HG03066 (cell line): ENCODE measurements at regions not wholly inside any gene's neighbourhood (a gene's known extent, or its start where the extent isn't known, plus 50 kb on each side); places are given as distances from the start of the nearest gene placed in this dataset.

Experiments used
- ATAC-seq: cut with Tn5 transposase; IDR thresholded peaks from one replicate; pipeline ENCODE4 v1.9.1; 2021; ENCODE audit warnings: low read depth; ENCODE audit not compliant: unreplicated experiment

DNA sequence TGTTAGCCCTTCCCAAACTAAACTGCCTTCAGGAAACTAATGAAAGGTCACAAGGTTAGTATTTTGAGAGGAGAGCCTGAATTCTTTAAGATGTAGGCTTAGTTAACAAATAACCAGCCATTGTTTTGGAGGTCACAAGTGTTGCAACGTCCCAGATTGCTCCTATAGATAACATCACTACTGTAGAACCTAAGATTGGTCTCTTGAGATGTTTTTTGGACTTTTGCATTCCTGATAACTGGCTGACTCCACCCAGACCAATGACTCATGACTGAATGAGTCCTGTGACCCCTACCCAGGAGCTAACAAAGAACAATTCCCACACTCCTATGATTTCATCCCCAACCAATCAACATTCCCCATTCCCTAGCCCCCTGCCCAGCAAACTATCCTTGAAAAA lies 178.8 kb downstream of the SCP2D1 start:
- no peak for ATAC-seq

DNA sequence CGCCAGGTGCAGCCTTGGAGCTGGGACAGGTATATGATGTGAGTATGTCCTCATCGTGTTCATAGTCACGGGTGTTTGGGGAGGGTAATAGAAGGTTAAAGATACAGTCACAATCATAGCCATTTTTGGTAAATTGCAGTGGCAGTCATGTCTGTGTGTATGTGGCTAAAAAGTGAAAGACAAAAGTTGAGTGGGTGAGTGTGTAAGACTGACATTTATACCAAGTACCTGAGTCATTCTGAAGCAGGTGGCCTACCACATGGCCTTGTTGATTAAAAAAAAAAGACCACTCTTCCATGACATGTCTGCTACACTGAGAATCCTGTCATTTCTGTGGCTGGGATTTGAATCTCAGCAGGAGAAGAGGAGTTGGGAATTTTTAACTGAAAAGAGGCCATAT lies 181.9 kb downstream of the SCP2D1 start:
- ATAC-seq = no peak

DNA sequence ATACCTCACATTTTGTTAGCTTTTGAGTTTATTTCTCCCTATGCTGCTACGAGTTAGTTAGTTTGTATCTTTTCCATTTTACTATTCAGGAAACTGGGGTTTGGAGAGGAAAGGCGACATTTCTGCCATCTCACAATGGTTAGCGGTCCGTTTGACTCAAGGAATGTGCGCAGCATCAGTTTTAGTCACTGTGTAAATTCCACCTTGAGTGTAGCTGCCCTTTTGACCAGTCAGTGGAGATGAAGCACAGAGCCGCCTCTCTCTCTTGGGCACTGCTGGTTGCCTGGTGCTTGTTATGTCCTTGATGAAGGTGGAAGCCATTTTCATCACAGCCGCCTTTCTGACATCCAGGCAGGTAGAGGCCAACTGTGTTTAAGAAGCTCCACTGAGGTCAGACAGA lies 185.5 kb downstream of the SCP2D1 start:
- ATAC-seq = no peak

DNA sequence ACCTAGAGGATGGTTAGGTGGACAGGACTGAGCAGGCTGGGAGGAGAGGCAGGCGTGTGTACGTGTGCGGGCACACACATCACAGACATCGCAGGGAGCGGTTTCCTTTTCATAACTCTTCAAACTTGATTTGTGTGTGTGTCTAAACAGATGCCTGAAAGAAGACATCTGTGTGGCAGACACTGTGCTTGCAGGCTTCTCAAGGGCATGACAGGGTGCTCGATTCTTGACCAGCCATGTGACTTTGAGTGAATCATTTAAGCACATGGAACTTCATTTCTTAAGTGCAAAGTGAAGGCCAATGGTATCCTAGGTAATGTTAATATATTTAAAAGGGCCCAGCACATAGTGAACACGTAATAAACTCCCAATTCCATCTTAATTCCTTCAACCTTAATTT lies 186.5 kb downstream of the SCP2D1 start:
- ATAC-seq = no peak

DNA sequence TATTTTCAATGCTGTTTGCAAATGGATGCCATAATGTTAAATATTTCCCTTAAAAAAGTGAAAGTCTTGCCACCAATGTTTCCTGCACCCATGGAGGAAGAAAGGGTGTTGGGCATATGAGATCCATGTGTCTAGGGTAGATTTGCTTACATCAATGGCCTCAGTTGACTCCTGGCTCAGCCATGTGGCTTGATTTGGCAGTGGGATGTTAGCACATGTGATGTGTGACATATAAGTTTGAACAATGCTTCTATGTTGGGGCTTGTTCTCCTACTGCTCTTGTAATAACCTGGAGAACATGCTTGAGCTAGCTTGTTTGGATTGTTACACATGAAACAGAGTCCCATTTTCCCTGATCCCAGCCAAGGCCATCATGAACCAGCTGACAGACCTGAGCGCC lies 187.6 kb downstream of the SCP2D1 start:
- ATAC-seq = no peak

DNA sequence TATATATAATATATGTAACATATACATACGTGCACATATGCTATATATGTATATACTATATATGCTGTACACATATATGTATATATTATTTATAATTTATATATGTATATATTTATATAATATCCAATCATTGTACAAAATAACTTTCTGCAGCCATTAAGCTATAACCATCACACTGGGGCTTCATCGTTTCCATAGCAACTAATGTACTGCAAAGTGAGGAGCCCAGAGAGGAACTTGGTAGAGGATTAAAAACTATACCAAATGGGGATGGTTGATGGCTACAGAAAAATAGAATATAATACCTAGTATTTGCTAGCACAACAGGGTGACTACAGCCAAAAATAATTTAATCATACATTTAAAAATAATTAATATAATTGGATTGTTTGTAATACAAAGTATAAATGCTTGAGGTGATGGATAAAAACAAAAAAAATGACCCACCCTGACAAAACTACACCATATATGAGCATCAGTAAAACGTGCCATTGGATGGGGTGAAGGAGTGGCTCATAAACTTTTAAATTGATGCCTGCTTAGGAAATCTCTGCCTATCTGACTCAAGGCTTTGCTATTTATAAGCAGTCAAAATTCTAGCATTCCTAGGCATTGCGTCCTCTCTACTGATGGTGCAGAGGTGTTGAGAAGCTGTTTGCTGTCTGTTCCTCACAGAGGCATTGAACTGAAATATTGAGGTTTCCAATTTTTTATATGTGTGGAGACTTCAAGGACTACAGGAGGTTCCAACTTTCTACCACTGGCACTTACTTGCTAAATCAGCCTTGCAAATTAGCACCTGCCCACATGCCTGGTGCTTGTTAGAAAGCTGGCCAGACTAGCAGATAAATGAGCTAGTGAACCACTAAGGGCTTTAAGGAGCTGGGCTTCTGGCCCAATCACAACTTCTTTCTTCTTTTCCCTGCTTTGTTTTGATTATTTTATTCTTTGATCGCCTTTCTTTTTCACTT lies 190.1 kb downstream of the SCP2D1 start:
- ATAC-seq = no peak

DNA sequence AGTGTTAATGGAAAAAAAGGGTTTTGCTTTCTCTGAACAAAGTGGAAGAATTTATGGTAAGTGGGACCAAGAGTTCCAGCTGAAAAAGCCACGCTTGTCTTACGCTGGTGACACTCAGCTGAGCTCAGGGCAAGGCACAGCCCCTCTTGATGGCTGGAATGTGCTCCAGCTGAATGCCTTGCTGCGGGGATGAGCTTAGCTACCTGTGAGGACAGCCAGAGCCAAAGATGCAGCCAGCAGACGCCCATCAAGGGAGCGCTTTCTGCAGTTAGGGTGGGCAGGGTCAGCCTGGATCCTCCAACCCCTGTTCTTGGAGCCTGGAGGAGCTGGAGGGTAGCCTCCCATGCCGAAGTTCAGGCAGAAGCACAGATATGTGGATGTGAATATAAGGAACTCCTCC lies 191.4 kb downstream of the SCP2D1 start:
- no peak for ATAC-seq

DNA sequence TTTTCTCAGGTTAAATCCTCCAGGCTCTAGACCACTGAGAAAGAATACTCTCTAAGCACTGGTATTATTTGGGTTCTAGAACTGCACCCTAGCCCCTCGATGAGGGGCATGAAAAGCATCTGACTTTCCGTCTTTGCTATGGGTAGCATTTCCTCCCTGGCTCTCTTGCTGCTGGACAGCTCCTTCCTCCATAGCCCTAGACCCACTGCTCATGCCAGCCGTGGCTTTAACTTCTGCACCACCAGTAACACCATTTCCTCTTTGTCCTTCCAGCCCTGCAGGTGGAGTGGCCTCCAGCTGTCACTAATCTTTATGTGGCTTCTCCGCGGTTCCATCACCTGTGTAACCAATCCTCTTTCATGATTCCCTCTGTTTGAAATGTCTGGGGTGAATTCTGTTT lies 194.9 kb downstream of the SCP2D1 start:
- ATAC-seq = no peak

DNA sequence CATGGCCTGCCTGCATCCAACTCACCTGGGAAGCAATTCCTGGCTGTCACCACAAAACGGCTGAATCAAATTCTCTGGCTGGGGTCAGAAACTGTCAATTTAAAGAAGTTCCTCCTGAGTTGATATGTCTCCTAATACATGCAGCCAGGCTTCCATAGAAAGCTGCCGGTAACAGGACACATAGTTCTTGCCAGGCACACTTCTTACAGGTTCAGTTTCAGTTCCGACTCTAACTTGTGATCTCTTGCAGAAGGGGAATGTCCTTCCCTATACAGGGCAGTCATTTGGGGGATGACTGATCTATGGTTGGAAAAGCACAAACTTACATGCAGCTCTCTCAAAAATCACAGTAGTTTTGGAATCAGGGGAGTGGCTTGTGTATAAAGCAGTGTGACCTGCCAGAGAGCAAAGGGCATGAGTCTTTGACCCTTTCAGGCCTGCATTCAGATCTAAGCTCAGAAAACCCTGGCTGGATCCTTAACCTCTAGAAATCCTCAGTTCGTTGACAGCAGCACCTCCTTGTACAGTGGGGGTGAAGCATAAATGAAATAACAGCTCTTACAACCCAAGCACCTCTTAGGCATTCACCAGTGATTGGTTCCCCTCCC lies 195.6 kb downstream of the SCP2D1 start:
- ATAC-seq = no peak

DNA sequence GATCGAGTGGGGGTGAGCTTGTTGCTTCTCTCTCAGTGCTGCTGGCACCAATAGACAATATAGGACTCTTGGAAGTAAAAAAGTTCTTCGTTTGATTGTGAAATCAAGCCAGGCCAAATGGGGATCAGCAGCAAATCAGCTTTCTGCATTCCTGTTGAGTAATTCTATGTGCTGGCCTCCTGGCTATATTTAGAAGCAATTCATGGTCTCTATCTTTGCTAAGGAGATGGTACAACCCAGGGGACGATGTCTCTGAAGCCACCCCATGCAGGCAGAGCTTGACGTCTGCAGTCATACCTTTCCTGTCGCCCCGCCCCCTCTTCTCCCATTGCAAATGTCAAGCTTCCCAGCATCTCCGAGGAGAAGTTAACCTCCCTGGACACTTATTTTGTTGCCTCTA lies 199.1 kb downstream of the SCP2D1 start:
- ATAC-seq = no peak

DNA sequence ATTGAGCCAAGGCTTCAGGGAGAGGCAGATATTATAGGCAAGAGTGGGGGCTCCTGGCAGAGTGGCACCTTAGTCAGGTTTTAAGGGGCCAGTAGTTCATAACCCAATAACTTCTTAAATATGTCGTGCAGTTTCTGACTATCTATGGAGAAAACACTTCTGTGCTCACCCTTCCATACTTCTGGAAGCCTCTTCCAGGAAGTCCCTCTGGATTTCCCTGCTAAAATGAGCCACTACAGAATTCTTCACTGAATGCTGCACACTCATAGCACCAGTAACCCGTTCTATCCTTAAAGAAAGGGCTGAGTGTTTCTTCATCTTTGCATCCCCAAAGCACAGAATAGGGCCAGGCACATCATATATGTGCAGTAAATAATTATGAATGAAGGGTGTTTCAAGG lies 198.5 kb upstream of the SLC24A3 start:
- ATAC-seq = no peak

DNA sequence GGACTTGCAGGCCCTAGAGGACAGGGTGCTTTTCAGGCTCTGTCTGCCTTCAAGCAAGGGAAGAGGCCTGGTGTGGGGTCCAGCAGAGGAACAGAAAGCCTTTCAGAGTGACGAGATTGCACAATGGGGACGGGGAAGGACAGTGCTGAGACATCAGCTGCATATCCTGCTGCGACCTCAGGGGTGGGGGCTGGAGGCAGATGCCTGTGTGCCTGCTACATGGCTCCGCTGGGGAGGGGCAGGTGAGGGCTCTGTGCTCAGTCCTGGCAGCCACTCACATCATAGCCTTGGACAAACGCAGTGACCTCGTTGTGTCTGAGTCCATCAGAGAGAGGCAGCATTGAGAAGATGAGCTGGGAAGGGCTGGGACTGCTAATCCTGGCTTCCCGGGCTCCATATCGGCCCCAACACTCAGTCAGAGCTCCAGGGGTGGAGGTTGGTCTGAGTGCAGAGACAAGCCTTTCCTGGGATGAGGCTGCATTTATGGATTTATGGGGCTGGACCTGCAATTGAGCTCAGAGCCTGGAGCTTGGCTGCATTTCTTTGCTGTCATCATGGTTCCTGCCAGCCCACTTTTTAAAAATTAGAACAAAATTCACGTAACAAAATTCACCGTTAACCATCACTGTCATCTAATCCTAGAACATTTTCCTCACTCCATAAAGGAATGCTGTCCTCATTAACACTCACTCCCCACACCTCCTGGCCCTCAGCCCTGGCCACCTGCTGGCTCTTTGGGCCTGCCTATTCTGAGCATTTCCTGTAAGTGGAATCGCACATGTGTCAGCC lies 196.9 kb upstream of the SLC24A3 start:
- ATAC-seq = no peak

DNA sequence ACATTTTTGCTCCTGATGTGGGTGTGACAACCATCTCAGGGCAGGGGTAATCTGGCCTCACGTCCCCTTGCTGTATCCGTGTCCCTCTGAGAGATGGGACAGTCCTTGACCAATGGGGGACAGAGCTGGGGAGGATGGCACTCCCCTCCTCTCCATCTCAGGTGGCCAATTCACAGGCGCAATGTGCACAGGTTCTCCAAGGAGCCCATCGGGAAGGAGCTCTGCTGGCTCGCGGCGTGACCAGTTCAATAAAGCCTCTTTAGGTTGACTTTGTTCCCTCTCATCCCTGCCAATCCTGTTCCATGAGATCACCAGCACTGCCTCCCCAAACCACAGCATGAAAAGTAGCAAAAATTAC lies 196.3 kb upstream of the SLC24A3 start:
- ATAC-seq = no peak

DNA sequence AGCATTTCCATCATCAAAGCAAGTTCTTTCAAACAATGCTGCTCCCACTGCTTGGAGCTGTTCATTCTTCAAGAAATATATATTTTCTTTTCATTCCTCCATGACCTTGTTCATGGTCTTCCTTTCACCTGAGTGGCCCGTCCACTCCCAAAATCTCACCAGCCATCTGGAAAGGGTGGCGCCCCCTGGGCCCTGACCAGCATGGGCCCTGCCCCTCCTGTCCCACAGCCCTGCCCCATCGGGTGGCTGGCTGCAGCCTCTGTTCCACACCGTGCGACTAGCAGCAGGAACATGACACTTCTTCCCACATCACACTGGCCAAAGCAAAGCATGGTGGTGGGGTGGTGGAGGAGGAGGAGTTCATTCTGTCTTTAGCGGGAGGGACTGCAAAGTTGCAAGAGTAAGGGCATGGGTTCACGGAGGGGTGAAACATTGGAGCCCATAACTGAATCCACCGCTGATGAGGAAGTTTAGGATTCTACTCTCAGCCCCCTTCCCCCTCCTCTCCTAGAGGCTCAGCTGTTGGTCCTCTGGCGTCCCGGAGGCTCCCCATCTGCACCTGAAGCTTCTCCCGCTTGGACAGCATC lies 195.2 kb upstream of the SLC24A3 start:
- no peak for ATAC-seq

DNA sequence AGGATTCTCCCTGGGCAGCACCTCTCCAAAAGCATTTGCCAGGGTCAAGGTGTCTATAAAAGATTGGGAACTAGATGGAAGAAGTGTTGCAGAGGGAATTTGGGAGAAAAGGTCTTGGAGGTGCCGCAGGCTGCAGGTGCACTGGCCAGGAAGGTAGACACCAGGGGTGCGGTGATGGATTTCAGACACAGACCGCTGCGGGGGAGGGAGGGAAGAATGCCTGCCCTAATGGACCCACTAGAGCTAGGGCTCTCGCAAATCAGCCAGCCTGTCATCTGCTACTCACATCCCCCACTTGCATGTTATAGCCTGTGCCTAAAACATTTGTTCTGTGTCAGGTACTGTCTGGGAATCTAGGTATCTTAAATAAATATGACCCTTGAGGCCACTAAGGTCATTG lies 193.6 kb upstream of the SLC24A3 start:
- ATAC-seq = no peak

DNA sequence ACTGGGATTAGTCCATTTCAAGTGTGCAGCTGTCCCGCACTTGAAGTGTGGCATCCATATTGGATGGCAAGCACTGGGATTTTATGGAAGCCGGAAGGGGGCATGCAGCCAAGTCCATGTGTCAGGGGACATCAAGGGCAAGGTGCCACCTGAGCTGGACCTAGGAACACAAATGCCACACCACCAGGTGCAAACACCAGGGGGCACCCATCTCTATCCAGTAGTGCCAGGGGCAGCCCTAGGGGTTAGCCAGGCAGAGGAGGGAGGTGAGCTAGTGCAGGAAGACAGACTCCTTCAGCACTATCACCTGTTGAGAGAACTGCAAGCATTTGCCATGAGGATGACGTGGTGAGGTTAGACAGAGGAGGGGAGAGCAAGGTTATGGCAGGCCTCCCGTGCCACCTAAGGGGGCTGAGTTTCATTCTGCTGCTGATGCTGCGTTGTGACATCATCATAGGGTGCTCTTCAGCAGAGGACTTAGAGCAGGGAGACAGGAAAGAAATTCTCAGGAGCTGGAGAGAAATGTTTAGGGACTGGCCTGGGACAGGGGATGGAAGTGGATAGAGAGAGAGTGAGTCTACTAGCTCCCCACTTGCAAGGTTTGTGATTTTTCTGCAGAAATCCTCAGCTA lies 192.6 kb upstream of the SLC24A3 start:
- no peak for ATAC-seq

DNA sequence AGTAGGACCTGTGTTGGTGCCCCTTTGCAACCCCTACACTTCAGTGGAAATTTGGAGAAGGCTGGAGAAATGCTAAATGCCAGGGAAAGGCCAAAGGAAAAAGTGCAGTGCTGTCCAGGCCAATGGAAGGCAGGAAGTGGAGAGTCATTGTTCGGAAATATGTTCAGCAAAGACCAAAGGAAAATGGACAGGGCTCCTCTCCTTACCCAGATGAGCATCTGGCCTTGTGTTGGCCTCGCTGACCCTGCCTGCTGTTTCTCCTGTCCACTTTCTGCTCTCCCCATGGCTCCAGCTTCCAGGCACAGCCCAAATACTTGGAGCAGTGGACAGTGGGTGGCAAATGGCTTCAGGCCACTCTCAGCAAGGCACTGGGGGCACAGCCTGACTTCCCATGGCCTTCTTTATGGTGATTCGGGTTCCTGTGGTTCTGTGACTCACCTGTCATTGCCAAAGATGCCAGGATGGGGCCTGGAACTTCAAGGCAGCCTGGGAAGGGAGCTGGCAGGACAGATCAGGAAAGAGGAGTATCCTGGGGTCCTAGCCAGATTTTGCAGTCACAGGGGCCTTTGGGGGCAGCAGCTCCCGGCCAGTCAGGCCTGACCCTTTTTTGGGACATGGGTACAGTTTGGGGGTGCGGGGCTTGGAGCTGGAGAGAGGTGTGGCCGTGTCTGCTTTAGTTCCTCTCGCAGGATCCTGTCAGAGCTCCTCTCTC lies 190.9 kb upstream of the SLC24A3 start:
- no peak for ATAC-seq

DNA sequence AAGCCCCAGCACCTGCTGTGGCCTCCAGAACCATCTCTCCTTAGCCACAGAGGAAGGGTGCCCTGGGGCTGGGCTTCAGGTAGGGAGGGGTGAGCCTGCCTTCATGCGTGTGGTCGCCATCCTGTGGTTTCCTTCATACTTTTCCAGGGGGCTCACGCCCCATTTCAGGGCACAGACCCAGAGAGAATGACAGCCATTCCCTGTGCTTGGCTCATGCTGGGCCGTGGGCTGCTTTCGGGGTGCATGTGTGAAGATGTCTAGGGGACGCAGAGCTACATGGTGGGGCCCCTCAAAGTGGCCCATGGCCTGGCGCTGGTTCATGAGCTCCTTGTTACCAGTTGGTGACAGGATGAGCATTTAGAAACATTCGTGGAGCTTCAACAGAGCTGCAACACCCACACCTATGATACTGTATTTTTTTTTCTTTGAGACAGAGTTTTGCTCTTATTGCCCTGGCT lies 190.3 kb upstream of the SLC24A3 start:
- ATAC-seq = no peak

DNA sequence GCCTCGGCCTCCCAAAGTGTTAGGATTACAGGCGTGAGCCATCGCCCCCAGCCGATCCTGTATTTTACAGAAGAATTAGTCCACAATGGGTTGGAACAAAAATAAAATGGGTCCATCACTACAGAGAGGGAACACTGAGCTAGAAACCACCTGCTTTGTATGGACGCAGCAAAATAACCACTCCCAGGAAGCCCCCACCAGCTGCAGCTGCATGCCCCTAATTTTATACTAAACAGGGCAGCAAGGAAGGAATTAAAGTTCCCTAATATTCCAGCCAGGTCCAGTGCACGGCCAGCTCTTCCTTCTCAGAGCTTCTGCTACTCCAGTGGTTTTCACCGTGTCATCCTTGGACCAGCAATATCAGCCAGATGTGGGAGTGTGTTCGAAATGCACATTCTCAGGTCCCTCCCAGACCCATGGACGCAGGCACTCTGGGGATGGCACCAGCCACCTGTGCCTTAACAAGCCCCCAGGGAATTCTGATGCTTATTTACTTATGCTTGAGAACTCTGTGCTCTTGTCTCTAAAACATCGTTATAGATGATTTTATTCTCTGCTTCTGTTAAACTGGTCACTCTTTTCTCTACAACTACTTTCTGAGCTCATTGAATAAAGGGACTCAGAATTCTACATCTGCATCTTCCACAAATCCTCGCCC lies 189.5 kb upstream of the SLC24A3 start:
- no peak for ATAC-seq
